HAP-1 (cell line): ENCODE measurements at regions not wholly inside any gene's neighbourhood (a gene's known extent, or its start where the extent isn't known, plus 50 kb on each side); places are given as distances from the start of the nearest gene placed in this dataset.
"Not testable (repeated sequence)": the region's sequence is repeated elsewhere in the genome, so short reads cannot be mapped to it uniquely, and the experiment has no call there.

ENCODE experiments used
- DNase-seq, 2 experiments: peaks; one replicate each; pipeline ENCODE4 v3.0.0-alpha.2; 2016 to 2020; ENCODE audit warnings: low spot score in 2 of 2
- H3K27me3 ChIP-seq: fragments of 250-450 bp; sonication (Bioruptor Pico); 2 replicates; pipeline ENCODE4 v1.5.1; 2020; ENCODE audit warnings: low read depth, mild to moderate bottlenecking, moderate library complexity
- H3K36me3 ChIP-seq: fragments of 250-450 bp; sonication (Bioruptor Pico); replicated peaks from 2 replicates; pipeline ENCODE4 v1.5.1; 2020; ENCODE audit warnings: mild to moderate bottlenecking
- H3K4me1 ChIP-seq: fragments of 250-450 bp; sonication (Bioruptor Pico); 2 replicates; pipeline ENCODE4 v1.5.1; 2020; ENCODE audit warnings: mild to moderate bottlenecking
- H3K4me3 ChIP-seq: fragments of 250-450 bp; sonication (Bioruptor Pico); 2 replicates; pipeline ENCODE4 v1.5.1; 2020; ENCODE audit warnings: mild to moderate bottlenecking, moderate library complexity
- H3K9me3 ChIP-seq: fragments of 250-450 bp; sonication (Bioruptor Pico); 2 replicates; pipeline ENCODE4 v1.5.1; 2020; ENCODE audit warnings: mild to moderate bottlenecking, moderate library complexity
- in situ Hi-C: fragments of 300-500 bp; cut with MboI; formaldehyde crosslinking; loops from 3 replicates; pipeline ENCODE4 v1.14.3; 2020; ENCODE audit warnings: low sequenced_read_pairs, inconsistent platforms, mixed read lengths

- DNase-seq = no peak
- in situ Hi-C loops = no loop called here
- no peaks in the 10 kb centered on the region; the same call in none of the 2 replicates for H3K4me1 ChIP-seq
- no peak overlapping the region for H3K4me3 ChIP-seq
- no peaks in the 10 kb centered on the region for H3K27me3 ChIP-seq
- H3K36me3 ChIP-seq = no peaks in the 10 kb centered on the region
- no peaks in the 10 kb centered on the region for H3K9me3 ChIP-seq
These were observed 694.9 kb downstream of the MECOM start for GRCh38 chr3:168968609-168969008.

- no peaks in the 10 kb centered on the region for H3K27me3 ChIP-seq
- in situ Hi-C loops = no loop called here
- DNase-seq = no peak
- peaks cover 18% of the 10 kb centered on the region for H3K4me1 ChIP-seq
- H3K36me3 ChIP-seq = no peaks in the 10 kb centered on the region
- H3K4me3 ChIP-seq = no peak overlapping the region
- no peaks in the 10 kb centered on the region; the same call in 1 of the 2 replicates for H3K9me3 ChIP-seq
These were observed 698.8 kb downstream of the MECOM start for GRCh38 chr3:168964736-168965135.

GRCh38 chr3:168961271-168961670 is 702.2 kb downstream of the MECOM start:
- Histone ChIP-seq H3K36me3 (no peaks in the 10 kb centered on the region), H3K27me3 (no peaks in the 10 kb centered on the region), H3K4me3 (no peak overlapping the region), H3K4me1 (peaks cover 27% of the 10 kb centered on the region), H3K9me3 (no peaks in the 10 kb centered on the region; the same call in 1 of the 2 replicates)
- in situ Hi-C loops = no loop called here
- no peak for DNase-seq

- H3K36me3 ChIP-seq = no peaks in the 10 kb centered on the region
- no peaks in the 10 kb centered on the region; the same call in 1 of the 2 replicates for H3K9me3 ChIP-seq
- H3K4me1 ChIP-seq = peaks cover 27% of the 10 kb centered on the region
- no peaks in the 10 kb centered on the region for H3K27me3 ChIP-seq
- DNase-seq = peak in 1 of 2 experiments; percentile 94
- in situ Hi-C loops = no loop called here
- H3K4me3 ChIP-seq = no peak overlapping the region
These were observed 703.8 kb downstream of the MECOM start for GRCh38 chr3:168959731-168960130.

GRCh38 chr3:168958466-168958865 is 705.0 kb downstream of the MECOM start:
- Histone ChIP-seq H3K9me3 (peaks cover 5% of the 10 kb centered on the region), H3K27me3 (no peaks in the 10 kb centered on the region), H3K4me3 (no peak overlapping the region), H3K4me1 (peaks cover 32% of the 10 kb centered on the region), H3K36me3 (no peaks in the 10 kb centered on the region)
- in situ Hi-C loops = no loop called here
- DNase-seq = no peak

- no peaks in the 10 kb centered on the region for H3K27me3 ChIP-seq
- no peaks in the 10 kb centered on the region for H3K36me3 ChIP-seq
- H3K4me3 ChIP-seq = no peak overlapping the region
- in situ Hi-C loops = no loop called here
- peaks cover 44% of the 10 kb centered on the region for H3K4me1 ChIP-seq
- H3K9me3 ChIP-seq = peaks cover 5% of the 10 kb centered on the region; the same call in 1 of the 2 replicates
- DNase-seq = no peak
These were observed 707.4 kb downstream of the MECOM start for GRCh38 chr3:168956076-168956475.

GRCh38 chr3:168952551-168952950 is 711.0 kb downstream of the MECOM start:
- H3K4me1 ChIP-seq = peaks cover 33% of the 10 kb centered on the region
- no peaks in the 10 kb centered on the region for H3K27me3 ChIP-seq
- in situ Hi-C loops = no loop called here
- DNase-seq = peak in 1 of 2 experiments; percentile 80
- no peak overlapping the region for H3K4me3 ChIP-seq
- H3K9me3 ChIP-seq = peaks cover 5% of the 10 kb centered on the region; the same call in 1 of the 2 replicates
- no peaks in the 10 kb centered on the region for H3K36me3 ChIP-seq

GRCh38 chr3:168951884-168952283 is 711.6 kb downstream of the MECOM start:
- Histone ChIP-seq H3K4me1 (peaks cover 33% of the 10 kb centered on the region), H3K9me3 (peaks cover 5% of the 10 kb centered on the region; the same call in 1 of the 2 replicates), H3K4me3 (no peak overlapping the region), H3K27me3 (no peaks in the 10 kb centered on the region), H3K36me3 (no peaks in the 10 kb centered on the region)
- no peak for DNase-seq
- in situ Hi-C loops = no loop called here

- peaks cover 33% of the 10 kb centered on the region for H3K4me1 ChIP-seq
- no peak overlapping the region for H3K4me3 ChIP-seq
- no peaks in the 10 kb centered on the region for H3K27me3 ChIP-seq
- H3K36me3 ChIP-seq = no peaks in the 10 kb centered on the region
- H3K9me3 ChIP-seq = peaks cover 5% of the 10 kb centered on the region; the same call in 1 of the 2 replicates
- no peak for DNase-seq
- in situ Hi-C loops = no loop called here
These were observed 712.1 kb downstream of the MECOM start for GRCh38 chr3:168951368-168951767.

GRCh38 chr3:168950622-168951021 is 712.9 kb downstream of the MECOM start:
- no peak overlapping the region for H3K4me3 ChIP-seq
- peaks cover 5% of the 10 kb centered on the region; the same call in 1 of the 2 replicates for H3K9me3 ChIP-seq
- in situ Hi-C loops = no loop called here
- no peak for DNase-seq
- H3K27me3 ChIP-seq = no peaks in the 10 kb centered on the region
- peaks cover 33% of the 10 kb centered on the region for H3K4me1 ChIP-seq
- no peaks in the 10 kb centered on the region for H3K36me3 ChIP-seq

GRCh38 chr3:168939651-168940238 is 723.8 kb downstream of the MECOM start:
- in situ Hi-C loops = no loop called here
- H3K4me1 ChIP-seq = peaks cover 23% of the 10 kb centered on the region
- no peaks in the 10 kb centered on the region for H3K9me3 ChIP-seq
- H3K36me3 ChIP-seq = no peaks in the 10 kb centered on the region
- H3K27me3 ChIP-seq = no peaks in the 10 kb centered on the region
- peak; percentile 71 to 90 for DNase-seq
- H3K4me3 ChIP-seq = no peak overlapping the region

GRCh38 chr3:168933614-168934013 is 729.9 kb downstream of the MECOM start:
- DNase-seq = no peak
- in situ Hi-C loops = no loop called here

GRCh38 chr3:168929997-168930396 is 733.5 kb downstream of the MECOM start:
- H3K36me3 ChIP-seq, H3K27me3 ChIP-seq, in situ Hi-C loops, H3K4me3 ChIP-seq: not testable (repeated sequence)
- Histone ChIP-seq H3K9me3 (peaks cover 23% of the 10 kb centered on the region), H3K4me1 (peaks cover 44% of the 10 kb centered on the region)
- peak; percentile 73 to 77 for DNase-seq

More at GRCh38 chr3:168933614-168934013, 729.9 kb downstream of the MECOM start:
- Histone ChIP-seq H3K4me1 (peaks cover 17% of the 10 kb centered on the region), H3K36me3 (0 out of 2 replicates have a peak, but pooled peaks cover under 1% of the 10 kb centered on the region), H3K4me3 (no peak overlapping the region), H3K27me3 (no peaks in the 10 kb centered on the region), H3K9me3 (peaks cover 23% of the 10 kb centered on the region)

GRCh38 chr3:168926426-168926825 is 737.1 kb downstream of the MECOM start:
- in situ Hi-C loops = no loop called here
- 0 out of 2 replicates have a peak, but pooled peaks cover 3% of the 10 kb centered on the region for H3K36me3 ChIP-seq
- H3K9me3 ChIP-seq = peaks cover 1% of the 10 kb centered on the region; the same call in 1 of the 2 replicates
- peak in 1 of 2 experiments; percentile 63 for DNase-seq
- H3K4me1 ChIP-seq = peaks cover 44% of the 10 kb centered on the region
- H3K4me3 ChIP-seq = no peak overlapping the region
- no peaks in the 10 kb centered on the region for H3K27me3 ChIP-seq
